Activated naive CD4-positive, alpha-beta T cell treated with anti-CD3 and anti-CD28 coated beads, Interleukin-2, amount 50 U/mL, for 24 hours (primary cell): ENCODE measurements at regions not wholly inside any gene's neighbourhood (a gene's known extent, or its start where the extent isn't known, plus 50 kb on each side); places are given as distances from the start of the nearest gene placed in this dataset.
"Not testable (repeated sequence)": the region's sequence is repeated elsewhere in the genome, so short reads cannot be mapped to it uniquely, and the experiment has no call there.

Experiments
- H3K27ac Mint-ChIP-seq: one replicate; pipeline ENCODE4 v1.8.0; 2021; ENCODE audit warnings: mild to moderate bottlenecking, mixed read lengths
- H3K27me3 Mint-ChIP-seq: one replicate; pipeline ENCODE4 v1.8.0; 2021; ENCODE audit warnings: mixed read lengths
- H3K36me3 Mint-ChIP-seq: one replicate; pipeline ENCODE4 v1.8.0; 2021; ENCODE audit warnings: mixed read lengths
- H3K4me1 Mint-ChIP-seq: one replicate; pipeline ENCODE4 v1.8.0; 2021; ENCODE audit warnings: mixed read lengths
- H3K4me3 Mint-ChIP-seq: one replicate; pipeline ENCODE4 v1.8.0; 2021; ENCODE audit warnings: mild to moderate bottlenecking, mixed read lengths
- H3K9me3 Mint-ChIP-seq: one replicate; pipeline ENCODE4 v1.8.0; 2021; ENCODE audit warnings: mixed read lengths

DNA sequence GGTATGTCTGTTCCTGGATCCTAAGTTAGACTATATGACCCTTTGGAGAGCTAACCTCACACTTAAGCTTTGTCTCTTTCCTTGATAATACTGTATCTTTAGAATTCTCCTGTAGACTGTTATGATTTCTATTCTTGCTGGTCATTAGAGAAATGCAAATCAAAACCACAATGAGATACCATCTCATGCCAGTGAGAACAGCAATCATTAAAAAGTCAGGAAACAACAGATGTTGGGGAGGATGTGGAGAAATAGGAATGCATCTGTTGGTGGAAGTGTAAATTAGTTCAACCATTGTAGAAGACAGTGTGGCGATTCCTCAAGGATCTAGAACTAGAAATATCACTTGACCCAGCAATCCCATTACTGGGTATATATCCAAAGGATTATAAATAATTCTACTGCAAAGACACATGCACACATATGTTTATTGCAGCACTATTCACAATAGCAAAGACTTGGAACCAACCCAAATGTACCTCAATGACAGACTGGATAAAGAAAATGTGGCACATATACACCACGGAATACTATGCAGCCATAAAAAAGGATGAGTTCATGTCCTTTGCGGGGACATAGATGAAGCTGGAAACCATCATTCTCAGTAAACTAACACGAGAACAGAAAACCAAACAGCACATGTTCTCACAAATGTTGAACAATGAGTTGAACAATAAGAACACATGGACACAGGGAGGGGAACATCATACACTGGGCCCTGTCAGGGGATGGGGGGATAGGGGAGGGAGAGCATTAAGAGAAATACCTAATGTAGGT lies 867.8 kb upstream of the ADGRB3 start:
- H3K9me3 Mint-ChIP-seq, H3K4me1 Mint-ChIP-seq, H3K27me3 Mint-ChIP-seq, H3K4me3 Mint-ChIP-seq, H3K27ac Mint-ChIP-seq, H3K36me3 Mint-ChIP-seq: not testable (repeated sequence)

DNA sequence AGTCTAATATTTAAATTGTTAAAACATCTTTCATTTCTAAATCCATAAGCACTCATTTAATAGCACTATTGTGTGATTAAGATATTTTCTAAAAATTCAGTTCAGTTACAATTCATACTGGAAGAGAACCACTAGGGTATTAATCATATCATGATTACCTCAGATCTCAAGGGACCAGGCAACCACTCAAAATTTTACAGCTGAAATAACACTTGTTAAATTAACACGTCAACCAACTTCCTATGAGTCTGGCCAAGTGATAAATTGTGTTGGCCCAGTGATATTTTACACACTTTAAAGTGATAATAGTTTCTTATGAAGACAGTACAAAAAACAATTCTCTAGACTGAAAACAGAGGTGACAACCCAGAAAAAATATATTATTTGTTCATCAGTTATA lies 869.0 kb upstream of the ADGRB3 start:
- Mint-ChIP-seq H3K27me3 (no peaks in the 10 kb centered on the region), H3K4me3 (no peak overlapping the region), H3K36me3 (no peaks in the 10 kb centered on the region), H3K27ac (no peak overlapping the region), H3K9me3 (peaks cover 5% of the 10 kb centered on the region), H3K4me1 (no peaks in the 10 kb centered on the region)

DNA sequence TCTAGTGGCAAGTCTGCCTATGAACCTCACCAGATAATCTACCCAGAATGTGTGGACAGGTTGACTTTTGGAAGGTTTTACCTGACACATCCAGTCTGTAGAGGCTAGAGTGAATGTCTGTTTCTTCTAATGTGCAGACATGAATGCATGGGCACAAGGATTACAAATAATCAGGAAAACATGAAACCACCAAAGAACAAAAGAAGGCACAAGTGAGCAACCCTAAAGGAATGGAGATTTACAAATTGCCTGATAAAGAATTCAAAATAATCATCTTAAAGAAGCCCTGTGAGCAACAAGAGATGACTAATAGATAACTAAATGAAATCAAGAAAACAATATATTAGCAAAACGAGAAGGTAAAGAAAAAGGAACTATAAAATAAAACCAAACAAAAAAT lies 876.1 kb upstream of the ADGRB3 start:
- Mint-ChIP-seq H3K36me3 (no peaks in the 10 kb centered on the region), H3K9me3 (no peaks in the 10 kb centered on the region), H3K27ac (no peak overlapping the region), H3K27me3 (no peaks in the 10 kb centered on the region), H3K4me3 (no peak overlapping the region), H3K4me1 (no peaks in the 10 kb centered on the region)

DNA sequence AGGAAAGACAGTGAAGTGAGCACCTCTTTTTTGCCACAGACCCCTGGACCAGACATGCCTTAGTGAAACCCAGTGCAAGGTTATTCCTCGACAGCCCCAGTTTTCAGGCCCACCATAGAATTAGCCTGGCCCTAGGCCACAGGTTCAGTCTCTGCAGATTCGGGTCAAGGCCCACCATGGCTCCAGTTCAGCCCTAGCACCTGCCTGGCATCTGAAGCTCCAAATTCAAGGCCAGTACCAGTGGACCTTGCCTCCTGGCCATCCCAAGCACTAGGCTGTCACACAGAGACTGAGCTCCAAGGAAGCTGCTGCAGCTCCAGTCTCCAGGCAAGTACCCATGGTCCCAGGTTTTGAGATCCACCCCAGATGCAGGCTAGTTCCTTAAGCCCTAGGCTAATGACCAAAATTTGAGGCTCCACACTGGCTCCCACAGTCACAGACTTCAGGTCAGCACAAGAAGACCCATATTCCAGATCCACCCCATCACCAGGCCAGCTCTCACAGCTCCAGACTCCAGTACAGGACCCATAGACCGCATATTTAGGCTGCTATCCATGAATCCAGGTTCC lies 877.5 kb upstream of the ADGRB3 start:
- no peaks in the 10 kb centered on the region for H3K36me3 Mint-ChIP-seq
- no peak overlapping the region for H3K4me3 Mint-ChIP-seq
- H3K27me3 Mint-ChIP-seq = no peaks in the 10 kb centered on the region
- H3K9me3 Mint-ChIP-seq = no peaks in the 10 kb centered on the region
- no peaks in the 10 kb centered on the region for H3K4me1 Mint-ChIP-seq
- H3K27ac Mint-ChIP-seq = no peak overlapping the region

DNA sequence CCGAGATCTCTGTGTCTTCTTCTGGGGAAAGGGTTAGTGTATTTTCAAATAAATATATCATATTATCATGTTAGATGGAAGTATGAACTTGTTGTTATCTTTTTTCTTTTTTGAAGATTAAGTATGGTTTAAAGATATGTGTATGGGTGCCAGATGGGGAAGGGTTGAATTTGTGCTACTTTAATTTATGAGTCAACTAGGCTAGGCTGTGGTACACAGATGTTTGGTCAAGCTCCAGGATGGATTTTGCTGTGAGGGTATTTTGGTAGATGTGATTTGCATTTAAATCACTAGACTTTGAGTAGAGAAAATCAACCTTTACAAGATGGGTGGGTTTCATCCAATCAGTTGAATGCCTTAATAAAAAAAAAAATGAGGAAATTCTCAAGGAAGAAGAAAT lies 886.6 kb upstream of the ADGRB3 start:
- Mint-ChIP-seq H3K27ac (no peak overlapping the region), H3K27me3 (no peaks in the 10 kb centered on the region), H3K4me3 (no peak overlapping the region), H3K36me3 (no peaks in the 10 kb centered on the region), H3K4me1 (no peaks in the 10 kb centered on the region), H3K9me3 (peaks cover 4% of the 10 kb centered on the region)

DNA sequence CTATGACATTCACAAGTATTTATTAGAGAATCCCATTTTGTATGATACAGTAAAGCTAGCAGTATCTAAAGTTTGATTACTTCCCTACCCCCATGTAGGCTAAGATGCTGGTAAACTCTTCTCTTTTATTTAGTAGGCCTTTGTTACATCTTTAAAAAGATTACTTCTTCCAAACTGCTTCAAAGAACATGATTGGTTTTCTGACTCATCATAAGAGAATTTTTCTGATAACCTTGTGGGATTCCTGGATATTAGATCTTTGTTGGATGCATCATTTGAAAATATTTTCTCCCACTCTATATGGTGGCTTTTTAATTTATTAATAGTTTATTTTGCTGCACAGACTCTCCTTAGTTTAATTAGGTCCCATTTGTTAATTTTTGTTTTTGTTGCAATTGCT lies 898.3 kb upstream of the ADGRB3 start:
- H3K27me3 Mint-ChIP-seq = no peaks in the 10 kb centered on the region
- H3K9me3 Mint-ChIP-seq = no peaks in the 10 kb centered on the region
- H3K27ac Mint-ChIP-seq = no peak overlapping the region
- no peaks in the 10 kb centered on the region for H3K4me1 Mint-ChIP-seq
- H3K36me3 Mint-ChIP-seq = no peaks in the 10 kb centered on the region
- no peak overlapping the region for H3K4me3 Mint-ChIP-seq

DNA sequence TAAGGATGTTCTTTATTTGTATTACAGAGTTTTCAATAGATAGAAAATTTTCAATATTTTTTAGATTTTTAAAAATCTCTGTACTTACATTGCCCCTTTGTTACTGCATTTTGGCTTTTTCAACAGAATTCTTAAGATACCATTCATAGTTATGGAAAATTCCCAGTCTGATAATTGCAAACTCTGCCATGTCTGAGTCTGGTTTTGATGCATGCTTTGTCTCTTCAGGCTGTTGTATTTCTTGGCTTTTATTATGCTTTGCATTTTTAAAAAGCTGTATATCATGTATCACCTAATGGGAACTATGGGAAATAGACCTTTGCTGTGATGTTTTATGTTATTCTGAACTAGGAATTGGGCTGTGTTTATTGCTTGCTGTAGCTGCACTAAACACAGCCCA lies 898.9 kb upstream of the ADGRB3 start:
- H3K9me3 Mint-ChIP-seq = no peaks in the 10 kb centered on the region
- no peaks in the 10 kb centered on the region for H3K27me3 Mint-ChIP-seq
- no peak overlapping the region for H3K27ac Mint-ChIP-seq
- no peak overlapping the region for H3K4me3 Mint-ChIP-seq
- H3K36me3 Mint-ChIP-seq = no peaks in the 10 kb centered on the region
- no peaks in the 10 kb centered on the region for H3K4me1 Mint-ChIP-seq

DNA sequence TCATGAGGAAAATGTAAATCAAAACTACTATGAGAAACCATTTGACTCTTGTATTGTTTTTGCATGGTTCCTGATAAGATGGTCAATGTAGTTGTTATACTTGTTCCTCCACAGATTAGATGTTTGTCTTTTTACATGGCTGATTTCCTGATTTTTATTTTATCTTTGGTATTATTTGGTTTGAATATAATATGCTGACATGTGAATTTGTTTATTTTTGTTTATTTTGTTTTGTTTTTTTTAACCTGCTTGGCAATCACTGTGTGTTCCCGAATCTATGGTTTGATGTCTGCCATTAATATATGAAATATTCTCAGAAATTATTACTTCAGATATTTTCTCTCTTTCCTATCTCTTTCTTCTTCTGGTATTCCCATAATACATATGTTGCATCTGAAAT lies 899.5 kb upstream of the ADGRB3 start:
- no peaks in the 10 kb centered on the region for H3K9me3 Mint-ChIP-seq
- no peaks in the 10 kb centered on the region for H3K27me3 Mint-ChIP-seq
- no peaks in the 10 kb centered on the region for H3K4me1 Mint-ChIP-seq
- H3K36me3 Mint-ChIP-seq = no peaks in the 10 kb centered on the region
- H3K27ac Mint-ChIP-seq = no peak overlapping the region
- H3K4me3 Mint-ChIP-seq = no peak overlapping the region

DNA sequence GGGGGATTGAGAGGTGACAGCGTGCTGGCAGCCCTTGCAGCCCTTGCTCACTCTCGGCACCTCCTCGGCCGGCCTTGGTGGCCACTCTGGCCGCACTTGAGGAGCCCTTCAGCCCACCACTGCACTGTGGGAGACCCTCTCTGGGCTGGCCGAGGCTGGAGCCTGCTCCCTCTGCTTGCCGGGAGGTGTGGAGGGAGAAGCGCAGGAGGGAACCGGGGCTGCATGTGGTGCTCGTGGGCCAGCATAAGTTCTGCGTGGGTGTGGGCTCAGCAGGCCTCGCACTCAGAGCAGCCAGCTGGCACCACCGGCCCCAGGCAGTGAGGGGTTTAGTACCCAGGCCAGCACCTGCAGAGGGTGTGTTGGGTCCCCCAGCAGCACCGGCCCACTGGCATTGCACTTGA lies 912.2 kb upstream of the ADGRB3 start:
- no peak overlapping the region for H3K27ac Mint-ChIP-seq
- H3K9me3 Mint-ChIP-seq = peaks cover 18% of the 10 kb centered on the region
- no peaks in the 10 kb centered on the region for H3K4me1 Mint-ChIP-seq
- no peak overlapping the region for H3K4me3 Mint-ChIP-seq
- no peaks in the 10 kb centered on the region for H3K36me3 Mint-ChIP-seq
- H3K27me3 Mint-ChIP-seq = no peaks in the 10 kb centered on the region

DNA sequence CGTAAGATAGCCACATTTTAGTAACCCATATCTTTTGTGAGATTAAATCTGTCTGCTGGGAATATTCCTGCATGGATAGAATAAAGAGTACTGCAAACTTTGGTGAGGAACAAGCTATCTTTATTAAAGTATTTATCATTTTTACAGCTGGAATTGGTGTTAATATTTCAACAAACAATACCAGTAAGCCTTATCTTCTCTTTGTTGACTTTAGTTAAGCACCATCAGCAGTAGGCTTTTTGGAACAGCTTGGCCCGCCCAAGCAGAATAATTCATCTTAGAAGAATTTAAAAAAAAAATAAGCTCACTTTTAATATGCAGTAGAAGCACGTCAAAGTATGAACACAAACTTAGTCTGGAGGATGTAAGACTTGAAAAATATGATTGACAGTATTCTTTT lies 917.8 kb upstream of the ADGRB3 start:
- H3K9me3 Mint-ChIP-seq = peaks cover 5% of the 10 kb centered on the region
- H3K27me3 Mint-ChIP-seq = no peaks in the 10 kb centered on the region
- H3K27ac Mint-ChIP-seq = no peak overlapping the region
- H3K4me3 Mint-ChIP-seq = no peak overlapping the region
- no peaks in the 10 kb centered on the region for H3K36me3 Mint-ChIP-seq
- no peaks in the 10 kb centered on the region for H3K4me1 Mint-ChIP-seq

DNA sequence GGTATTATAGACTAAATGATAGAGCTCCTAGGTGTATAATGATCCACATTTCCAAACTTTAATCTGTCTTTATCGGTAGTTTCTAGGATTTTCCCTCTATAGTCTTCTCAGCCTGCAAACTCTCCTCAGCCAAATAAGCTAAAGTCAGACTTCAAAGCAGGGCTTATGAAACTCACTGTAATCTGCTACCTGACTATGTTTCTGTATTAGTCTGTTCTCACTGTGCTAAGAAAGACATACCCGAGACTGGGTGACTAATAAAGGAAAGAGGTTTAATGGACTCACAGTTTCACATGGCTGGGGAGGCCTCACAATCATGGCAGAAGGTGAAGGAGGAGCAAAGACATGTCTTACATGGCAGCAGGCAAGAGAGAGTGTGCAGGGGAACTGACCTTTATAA lies 928.7 kb upstream of the ADGRB3 start:
- no peaks in the 10 kb centered on the region for H3K27me3 Mint-ChIP-seq
- H3K27ac Mint-ChIP-seq = no peak overlapping the region
- H3K36me3 Mint-ChIP-seq = no peaks in the 10 kb centered on the region
- peaks cover 10% of the 10 kb centered on the region for H3K9me3 Mint-ChIP-seq
- H3K4me3 Mint-ChIP-seq = no peak overlapping the region
- H3K4me1 Mint-ChIP-seq = no peaks in the 10 kb centered on the region

DNA sequence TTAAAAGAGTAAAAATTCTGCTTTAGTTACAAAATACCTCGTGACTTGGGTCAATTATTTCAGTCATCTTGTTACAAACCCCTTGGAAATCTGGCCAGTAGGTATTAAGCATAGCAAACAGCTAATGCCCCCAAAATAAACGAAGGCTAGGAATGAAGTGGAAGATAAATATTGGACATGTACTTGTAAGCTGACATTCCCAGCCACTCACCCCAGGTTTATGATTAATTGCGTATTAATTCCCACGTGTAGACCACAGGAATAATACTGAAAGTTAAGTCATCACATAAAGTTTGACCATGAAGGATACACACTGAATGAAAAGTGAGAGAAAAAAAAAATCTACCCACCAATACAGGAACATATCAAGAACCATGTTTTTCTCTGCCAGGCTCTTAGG lies 936.5 kb upstream of the ADGRB3 start:
- Mint-ChIP-seq H3K27me3 (no peaks in the 10 kb centered on the region), H3K9me3 (no peaks in the 10 kb centered on the region), H3K4me3 (no peak overlapping the region), H3K27ac (no peak overlapping the region), H3K4me1 (no peaks in the 10 kb centered on the region), H3K36me3 (no peaks in the 10 kb centered on the region)

DNA sequence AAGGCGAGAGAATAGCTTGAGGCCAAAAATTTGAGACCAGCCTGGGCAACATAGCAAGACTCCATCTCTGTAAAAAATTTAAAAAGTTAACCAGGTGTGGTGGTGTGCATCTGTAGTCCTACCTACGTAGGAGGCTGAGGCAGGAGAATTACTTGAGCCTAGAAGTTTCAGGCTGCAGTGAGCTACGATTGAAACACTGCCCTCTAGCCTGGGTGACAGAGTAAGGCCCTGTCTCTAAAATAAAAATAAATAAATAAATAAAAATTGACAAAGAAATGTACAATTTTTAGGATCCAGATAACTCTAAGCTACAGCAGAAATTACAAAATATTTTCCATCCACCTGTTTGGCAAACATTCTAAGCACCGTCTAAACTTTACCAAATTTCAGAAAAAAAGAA lies 941.0 kb upstream of the ADGRB3 start:
- no peaks in the 10 kb centered on the region for H3K27me3 Mint-ChIP-seq
- no peaks in the 10 kb centered on the region for H3K9me3 Mint-ChIP-seq
- H3K36me3 Mint-ChIP-seq = no peaks in the 10 kb centered on the region
- no peaks in the 10 kb centered on the region for H3K4me1 Mint-ChIP-seq
- H3K27ac Mint-ChIP-seq = no peak overlapping the region
- H3K4me3 Mint-ChIP-seq = no peak overlapping the region

DNA sequence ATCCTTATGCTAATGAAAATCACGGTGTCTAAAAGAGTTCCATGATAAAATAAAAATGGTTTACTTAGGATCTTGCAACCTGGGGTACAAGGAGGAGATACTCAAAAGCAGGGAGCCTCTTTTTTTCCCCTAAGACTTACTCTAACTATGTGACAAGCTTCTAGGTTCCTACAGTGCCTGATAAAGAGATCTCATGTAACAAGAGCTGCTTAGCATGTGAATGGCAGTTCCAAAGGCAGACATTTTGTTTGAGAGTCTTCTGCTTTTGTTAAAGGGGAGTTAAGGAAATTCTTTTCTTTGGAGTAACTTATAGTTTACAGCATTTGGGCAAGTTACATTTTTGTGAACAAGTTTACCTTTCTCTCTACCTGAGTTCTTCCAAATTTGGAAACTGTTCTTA lies 945.8 kb upstream of the ADGRB3 start:
- no peaks in the 10 kb centered on the region for H3K4me1 Mint-ChIP-seq
- H3K27ac Mint-ChIP-seq = no peak overlapping the region
- H3K27me3 Mint-ChIP-seq = no peaks in the 10 kb centered on the region
- H3K36me3 Mint-ChIP-seq = no peaks in the 10 kb centered on the region
- H3K4me3 Mint-ChIP-seq = no peak overlapping the region
- H3K9me3 Mint-ChIP-seq = no peaks in the 10 kb centered on the region

DNA sequence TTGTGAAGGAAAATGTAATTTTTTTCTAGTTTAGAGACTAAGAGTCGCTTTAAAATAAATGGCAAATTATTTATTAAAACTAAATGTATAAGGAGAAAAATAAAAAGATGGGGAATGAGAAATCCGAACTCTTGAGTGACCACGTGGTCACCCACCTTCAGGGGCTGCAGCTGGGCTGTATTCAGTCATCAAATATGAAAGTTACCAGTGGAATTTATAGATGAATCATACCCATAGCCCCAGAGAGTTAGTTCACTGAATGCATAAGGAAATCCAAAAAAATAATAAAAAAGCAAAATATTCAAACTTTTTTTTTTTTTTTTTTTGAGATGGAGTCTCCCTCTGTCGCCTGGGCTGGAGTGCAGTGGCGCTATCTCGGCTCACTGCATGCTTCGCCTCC lies 947.7 kb upstream of the ADGRB3 start:
- no peaks in the 10 kb centered on the region for H3K27me3 Mint-ChIP-seq
- no peaks in the 10 kb centered on the region for H3K36me3 Mint-ChIP-seq
- peaks cover 5% of the 10 kb centered on the region for H3K9me3 Mint-ChIP-seq
- H3K27ac Mint-ChIP-seq = no peak overlapping the region
- no peak overlapping the region for H3K4me3 Mint-ChIP-seq
- H3K4me1 Mint-ChIP-seq = no peaks in the 10 kb centered on the region

DNA sequence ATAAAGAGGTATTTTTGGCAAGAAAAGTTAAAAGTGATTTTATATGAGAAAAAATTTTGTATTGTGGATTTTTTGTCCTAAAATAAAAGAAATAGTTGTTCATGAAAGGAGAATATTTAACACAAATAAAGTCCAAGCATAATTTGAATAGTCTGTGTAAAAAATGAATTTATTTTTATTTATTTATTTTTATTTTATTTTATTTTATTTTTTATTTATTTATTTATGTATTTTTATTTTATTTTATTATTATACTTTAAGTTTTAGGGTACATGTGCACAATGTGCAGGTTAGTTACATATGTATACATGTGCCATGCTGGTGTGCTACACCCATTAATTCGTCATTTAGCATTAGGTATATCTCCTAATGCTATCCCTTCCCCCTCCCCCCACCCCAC lies 948.9 kb upstream of the ADGRB3 start:
- not testable (repeated sequence) for H3K36me3 Mint-ChIP-seq, H3K27me3 Mint-ChIP-seq, H3K4me3 Mint-ChIP-seq, H3K9me3 Mint-ChIP-seq, H3K27ac Mint-ChIP-seq, H3K4me1 Mint-ChIP-seq

DNA sequence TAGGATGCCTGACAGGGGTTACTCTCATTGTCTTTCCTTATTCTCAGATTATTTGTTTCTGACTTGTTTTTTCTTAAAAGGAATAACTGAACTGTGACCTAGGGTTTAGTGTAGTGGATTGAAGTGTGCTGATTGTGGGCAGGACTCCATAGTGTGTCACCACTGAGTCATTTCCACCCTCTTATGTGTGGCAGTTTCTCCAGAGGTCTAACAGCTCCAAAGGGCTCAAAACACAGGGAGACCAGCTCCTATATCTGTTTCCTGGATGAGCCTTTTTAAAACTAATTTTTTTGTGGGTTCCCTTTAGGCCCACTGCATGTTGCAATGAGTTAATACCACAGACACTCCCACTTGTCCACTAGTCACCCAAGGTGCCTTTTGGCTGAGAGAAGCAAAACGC lies 951.1 kb upstream of the ADGRB3 start:
- H3K27me3 Mint-ChIP-seq = no peaks in the 10 kb centered on the region
- H3K9me3 Mint-ChIP-seq = peaks cover 5% of the 10 kb centered on the region
- H3K27ac Mint-ChIP-seq = no peak overlapping the region
- H3K4me3 Mint-ChIP-seq = no peak overlapping the region
- H3K36me3 Mint-ChIP-seq = no peaks in the 10 kb centered on the region
- H3K4me1 Mint-ChIP-seq = no peaks in the 10 kb centered on the region
